OCI-LY1 (cell line): ENCODE measurements at regions not wholly inside any gene's neighbourhood (a gene's known extent, or its start where the extent isn't known, plus 50 kb on each side); places are given as distances from the start of the nearest gene placed in this dataset.

Experiments
- CTCF ChIP-seq: fragments of 200-600 bp; sonication (generic), shearing (Covaris generic); IDR thresholded peaks from 2 replicates; pipeline ENCODE4 v1.5.1; 2017; ENCODE audit warnings: mild to moderate bottlenecking, antibody characterized with exemption, low read length, moderate library complexity, mixed read lengths
- EZH2 ChIP-seq: fragments of 200-600 bp; sonication (generic), shearing (Covaris generic); IDR thresholded peaks from 2 replicates; pipeline ENCODE4 v1.8.0; 2017; ENCODE audit warnings: borderline replicate concordance, mixed run types, mild to moderate bottlenecking, antibody characterized with exemption, low read length, moderate library complexity, mixed read lengths

DNA sequence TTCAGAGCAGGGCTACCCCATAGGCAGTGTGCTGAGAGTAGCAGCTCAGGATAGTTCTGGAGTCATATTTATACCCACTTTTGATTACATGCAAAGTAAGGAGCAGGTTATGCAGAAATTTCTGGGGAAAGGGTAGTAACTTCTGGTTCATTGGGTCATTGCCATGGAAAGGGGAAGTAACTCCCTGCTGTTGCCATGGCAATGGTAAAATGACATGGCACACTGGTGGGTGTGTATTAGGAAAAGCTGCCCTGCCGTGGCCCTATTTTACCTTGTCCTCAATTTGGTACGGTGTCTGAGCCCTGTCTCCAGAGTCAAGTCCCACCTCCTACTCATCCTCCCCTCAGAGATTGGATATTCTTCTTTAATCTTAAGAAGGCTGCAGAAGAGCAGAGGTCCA is 526.7 kb upstream of the TYRP1 start:
- TF ChIP-seq CTCF (no peak), EZH2 (no peak)
